ENCODE measurements at regions not wholly inside any gene's neighbourhood (a gene's known extent, or its start where the extent isn't known, plus 50 kb on each side); places are given as distances from the start of the nearest gene placed in this dataset.

- DNase-seq, result no peak
Measured at GRCh38 chr14:99347561-99347960, 75.6 kb upstream of the BCL11B start.

- DNase-seq, result peak; percentile 10
Measured at GRCh38 chr14:99346470-99347080, 74.6 kb upstream of the BCL11B start.

- DNase-seq, result no peak
Measured at GRCh38 chr14:99345472-99345871, 73.5 kb upstream of the BCL11B start.

- DNase-seq, result no peak
Measured at GRCh38 chr14:99344051-99344758, 72.2 kb upstream of the BCL11B start.

- DNase-seq, result no peak
Measured at GRCh38 chr14:99342906-99343305, 70.9 kb upstream of the BCL11B start.

- DNase-seq, result no peak
Measured at GRCh38 chr14:99342204-99342603, 70.2 kb upstream of the BCL11B start.

- DNase-seq, result no peak
Measured at GRCh38 chr14:99339551-99339950, 67.6 kb upstream of the BCL11B start.

GRCh38 chr14:99338313-99338712 lies 66.3 kb upstream of the BCL11B start:
- DNase-seq, result no peak

- DNase-seq, result no peak
Measured at GRCh38 chr14:99333841-99334635, 62.0 kb upstream of the BCL11B start.

GRCh38 chr14:99333214-99333613 lies 61.2 kb upstream of the BCL11B start:
- no peak for DNase-seq

- DNase-seq, result no peak
Measured at GRCh38 chr14:99331811-99332210, 59.8 kb upstream of the BCL11B start.

- no peak for DNase-seq
Measured at GRCh38 chr14:99330316-99331240, 58.6 kb upstream of the BCL11B start.

- DNase-seq, result no peak
Measured at GRCh38 chr14:99329711-99330315, 57.8 kb upstream of the BCL11B start.

GRCh38 chr14:99327458-99328250 lies 55.7 kb upstream of the BCL11B start:
- DNase-seq, result peak; percentile 17

GRCh38 chr14:99327050-99327449 lies 55.1 kb upstream of the BCL11B start:
- no peak for DNase-seq

GRCh38 chr14:99326041-99326710 lies 54.2 kb upstream of the BCL11B start:
- no peak for DNase-seq

GRCh38 chr14:99325591-99325990 lies 53.6 kb upstream of the BCL11B start:
- DNase-seq, result no peak

GRCh38 chr14:99325016-99325415 lies 53.0 kb upstream of the BCL11B start:
- no peak for DNase-seq

- no peak for DNase-seq
Measured at GRCh38 chr14:99324291-99324690, 52.3 kb upstream of the BCL11B start.

- DNase-seq, result no peak
Measured at GRCh38 chr14:99323603-99324185, 51.7 kb upstream of the BCL11B start.
